ENCODE measurements at regions not wholly inside any gene's neighbourhood (a gene's known extent, or its start where the extent isn't known, plus 50 kb on each side); places are given as distances from the start of the nearest gene placed in this dataset.

- Histone ChIP-seq H3K4me3 (ENCODE audit: low read length) (no peak overlapping the region), H3K4me1 (ENCODE audit: control insufficient read depth, insufficient read depth, low read length) (no peaks in the 10 kb centered on the region), H3K27me3 (ENCODE audit: control insufficient read depth, insufficient read depth, low read length) (no peaks in the 10 kb centered on the region), H3K9me3 (ENCODE audit: control insufficient read depth, insufficient read depth, low read length) (no peaks in the 10 kb centered on the region), H3K27ac (ENCODE audit: low read length) (no peak overlapping the region), H3K36me3 (ENCODE audit: control insufficient read depth, insufficient read depth, low read length) (no peaks in the 10 kb centered on the region)
- H3K27ac Mint-ChIP-seq, result no peak overlapping the region
- H3K9me3 Mint-ChIP-seq, result peaks cover 3% of the 10 kb centered on the region in 2 donors
- H3K4me1 Mint-ChIP-seq, result no peaks in the 10 kb centered on the region
- no peak for TF ChIP-seq CTCF (IDR thresholded peaks at IDR 0.05)
- intact Hi-C loops (cut with micrococcal nuclease), result no loop called here
- no peaks in the 10 kb centered on the region for H3K27me3 Mint-ChIP-seq (ENCODE audit: low read depth in 2 of 2)
- WGBS (ENCODE audit: insufficient coverage), result 94% methylated on average over 2 of the region's 3 CpGs
- DNase-seq (no peak), ATAC-seq (no peak)
- no peaks in the 10 kb centered on the region for H3K36me3 Mint-ChIP-seq
- H3K4me3 Mint-ChIP-seq, result no peak overlapping the region
Observed at GRCh38 chr5:167929841-167930240, 361.6 kb upstream of the WWC1 start.

- no peak for DNase-seq
- Mint-ChIP-seq H3K36me3 (no peaks in the 10 kb centered on the region), H3K4me3 (no peak overlapping the region), H3K9me3 (peaks cover 0 to 5% of the 10 kb centered on the region in 2 donors), H3K27me3 (ENCODE audit: low read depth in 2 of 2) (peaks cover 0 to 3% of the 10 kb centered on the region in 2 donors), H3K27ac (no peak overlapping the region), H3K4me1 (no peaks in the 10 kb centered on the region)
- intact Hi-C loops (cut with micrococcal nuclease), result no loop called here
- Histone ChIP-seq H3K4me1 (ENCODE audit: control insufficient read depth, insufficient read depth, low read length) (no peaks in the 10 kb centered on the region), H3K9me3 (ENCODE audit: control insufficient read depth, insufficient read depth, low read length) (no peaks in the 10 kb centered on the region), H3K4me3 (ENCODE audit: low read length) (no peak overlapping the region), H3K27me3 (ENCODE audit: control insufficient read depth, insufficient read depth, low read length) (no peaks in the 10 kb centered on the region), H3K36me3 (ENCODE audit: control insufficient read depth, insufficient read depth, low read length) (no peaks in the 10 kb centered on the region), H3K27ac (ENCODE audit: low read length) (no peak overlapping the region)
- TF ChIP-seq CTCF (IDR thresholded peaks at IDR 0.05), result no peak
- 91% methylated on average over 15 of the region's 15 CpGs for WGBS (ENCODE audit: insufficient coverage)
- ATAC-seq, result no peak
Observed at GRCh38 chr5:167934551-167934971, 356.9 kb upstream of the WWC1 start.

- Histone ChIP-seq H3K27me3 (ENCODE audit: control insufficient read depth, insufficient read depth, low read length) (no peaks in the 10 kb centered on the region), H3K36me3 (ENCODE audit: control insufficient read depth, insufficient read depth, low read length) (no peaks in the 10 kb centered on the region), H3K27ac (ENCODE audit: low read length) (no peak overlapping the region), H3K9me3 (ENCODE audit: control insufficient read depth, insufficient read depth, low read length) (no peaks in the 10 kb centered on the region), H3K4me3 (ENCODE audit: low read length) (no peak overlapping the region), H3K4me1 (ENCODE audit: control insufficient read depth, insufficient read depth, low read length) (no peaks in the 10 kb centered on the region)
- Mint-ChIP-seq H3K27me3 (ENCODE audit: low read depth in 2 of 2) (peaks cover 0 to 3% of the 10 kb centered on the region in 2 donors), H3K9me3 (peaks cover 0 to 5% of the 10 kb centered on the region in 2 donors), H3K36me3 (no peaks in the 10 kb centered on the region), H3K27ac (no peak overlapping the region), H3K4me1 (no peaks in the 10 kb centered on the region), H3K4me3 (no peak overlapping the region)
- no peak for DNase-seq
- no peak for ATAC-seq
- WGBS (ENCODE audit: insufficient coverage), result 82% methylated on average over 3 of the region's 4 CpGs
- no peak for TF ChIP-seq CTCF (IDR thresholded peaks at IDR 0.05)
- intact Hi-C loops (cut with micrococcal nuclease), result no loop called here
Observed at GRCh38 chr5:167936022-167936421, 355.4 kb upstream of the WWC1 start.

- Mint-ChIP-seq H3K27me3 (ENCODE audit: low read depth in 2 of 2) (peaks cover 0 to 3% of the 10 kb centered on the region in 2 donors), H3K4me1 (no peaks in the 10 kb centered on the region), H3K9me3 (peaks cover 0 to 5% of the 10 kb centered on the region in 2 donors), H3K4me3 (no peak overlapping the region), H3K27ac (no peak overlapping the region), H3K36me3 (no peaks in the 10 kb centered on the region)
- H3K4me1 ChIP-seq (ENCODE audit: control insufficient read depth, insufficient read depth, low read length), result no peaks in the 10 kb centered on the region
- no peak for TF ChIP-seq CTCF (IDR thresholded peaks at IDR 0.05)
- ATAC-seq, result no peak
- no peaks in the 10 kb centered on the region for H3K27me3 ChIP-seq (ENCODE audit: control insufficient read depth, insufficient read depth, low read length)
- H3K36me3 ChIP-seq (ENCODE audit: control insufficient read depth, insufficient read depth, low read length), result no peaks in the 10 kb centered on the region
- no peak overlapping the region for H3K27ac ChIP-seq (ENCODE audit: low read length)
- DNase-seq, result no peak
- H3K9me3 ChIP-seq (ENCODE audit: control insufficient read depth, insufficient read depth, low read length), result no peaks in the 10 kb centered on the region
- intact Hi-C loops (cut with micrococcal nuclease), result no loop called here
- no peak overlapping the region for H3K4me3 ChIP-seq (ENCODE audit: low read length)
- 60% methylated on average over 3 of the region's 6 CpGs for WGBS (ENCODE audit: insufficient coverage)
Observed at GRCh38 chr5:167936944-167937634, 354.4 kb upstream of the WWC1 start.

All from natural killer cell (primary cell).